Transverse colon (tissue), 4 donors: ENCODE measurements at regions not wholly inside any gene's neighbourhood (a gene's known extent, or its start where the extent isn't known, plus 50 kb on each side); places are given as distances from the start of the nearest gene placed in this dataset.

Source experiments
- POLR2AphosphoS5 ChIP-seq, 3 donors: sonication (generic); formaldehyde crosslinking; IDR thresholded peaks; one replicate each; pipeline ENCODE4 v1.6.1; 2016; ENCODE audit warnings: antibody characterized with exemption in 3 of 3
- TF ChIP-seq, protein P1 (sequence below), 5 experiments: fragments of 200-600 bp in 3 of 5; fragments of 450-650 bp in 2 of 5; sonication (generic) in 3 of 5; IDR thresholded peaks; 1 replicate in 2 of 5; 2 replicates in 3 of 5; pipeline ENCODE4 v1.5.1; 2016 to 2017; ENCODE audit warnings: antibody characterized with exemption in 5 of 5, inconsistent platforms in 3 of 5, mild to moderate bottlenecking in 2 of 5, moderate library complexity in 1 of 5

DNA sequence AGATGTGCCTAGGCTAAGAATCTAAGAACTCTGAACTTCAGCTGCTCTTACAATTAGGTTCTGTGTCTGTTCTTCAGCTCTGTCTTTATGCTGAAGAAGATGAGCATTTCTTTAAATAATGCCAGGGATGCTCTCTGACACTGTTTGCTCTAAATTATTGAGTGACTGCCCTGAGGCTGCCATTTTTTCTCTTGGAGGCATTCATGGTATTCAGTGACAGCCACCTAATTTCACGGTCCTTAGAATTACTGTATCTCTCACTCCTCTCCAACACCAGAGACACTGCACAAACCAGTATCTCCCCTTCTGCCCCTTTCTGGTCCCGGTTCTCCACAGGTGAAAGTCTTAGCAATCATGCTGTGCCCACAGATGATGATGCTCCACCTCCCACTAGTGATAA is 123.6 kb upstream of the MPHOSPH6 start:
- TF ChIP-seq, protein P1, sequence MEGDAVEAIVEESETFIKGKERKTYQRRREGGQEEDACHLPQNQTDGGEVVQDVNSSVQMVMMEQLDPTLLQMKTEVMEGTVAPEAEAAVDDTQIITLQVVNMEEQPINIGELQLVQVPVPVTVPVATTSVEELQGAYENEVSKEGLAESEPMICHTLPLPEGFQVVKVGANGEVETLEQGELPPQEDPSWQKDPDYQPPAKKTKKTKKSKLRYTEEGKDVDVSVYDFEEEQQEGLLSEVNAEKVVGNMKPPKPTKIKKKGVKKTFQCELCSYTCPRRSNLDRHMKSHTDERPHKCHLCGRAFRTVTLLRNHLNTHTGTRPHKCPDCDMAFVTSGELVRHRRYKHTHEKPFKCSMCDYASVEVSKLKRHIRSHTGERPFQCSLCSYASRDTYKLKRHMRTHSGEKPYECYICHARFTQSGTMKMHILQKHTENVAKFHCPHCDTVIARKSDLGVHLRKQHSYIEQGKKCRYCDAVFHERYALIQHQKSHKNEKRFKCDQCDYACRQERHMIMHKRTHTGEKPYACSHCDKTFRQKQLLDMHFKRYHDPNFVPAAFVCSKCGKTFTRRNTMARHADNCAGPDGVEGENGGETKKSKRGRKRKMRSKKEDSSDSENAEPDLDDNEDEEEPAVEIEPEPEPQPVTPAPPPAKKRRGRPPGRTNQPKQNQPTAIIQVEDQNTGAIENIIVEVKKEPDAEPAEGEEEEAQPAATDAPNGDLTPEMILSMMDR (IDR thresholded peaks at IDR 0.05): no peak
- TF ChIP-seq POLR2AphosphoS5 (IDR thresholded peaks at IDR 0.05): no peak
